Liver (tissue), 3 donors: ENCODE measurements at regions not wholly inside any gene's neighbourhood (a gene's known extent, or its start where the extent isn't known, plus 50 kb on each side); places are given as distances from the start of the nearest gene placed in this dataset.

ENCODE experiments used
- ATF3 ChIP-seq: IDR thresholded peaks from 2 replicates; pipeline ENCODE4 v1.6.1; 2016; ENCODE audit warnings: antibody characterized with exemption
- RAD21 ChIP-seq, 2 donors: IDR thresholded peaks; 2 replicates each; pipeline ENCODE4 v1.6.1; 2016; ENCODE audit warnings: antibody characterized with exemption in 2 of 2, mild to moderate bottlenecking in 2 of 2
- REST ChIP-seq: IDR thresholded peaks from 2 replicates; pipeline ENCODE4 v1.6.1; 2016; ENCODE audit warnings: antibody characterized with exemption, mild to moderate bottlenecking
- SP1 ChIP-seq: IDR thresholded peaks from 2 replicates; pipeline ENCODE4 v1.6.1; 2018; ENCODE audit warnings: antibody characterized with exemption, mild to moderate bottlenecking
- TAF1 ChIP-seq: conservative IDR thresholded peaks from 2 replicates; pipeline ENCODE4 v1.6.1; 2016; ENCODE audit warnings: antibody characterized with exemption, mild to moderate bottlenecking
- YY1 ChIP-seq: IDR thresholded peaks from 2 replicates; pipeline ENCODE4 v1.6.1; 2016; ENCODE audit warnings: antibody characterized with exemption, mild to moderate bottlenecking
- TF ChIP-seq, protein P1 (sequence below): fragments of 150-350 bp; IDR thresholded peaks from 2 replicates; pipeline ENCODE4 v1.5.1; 2017; ENCODE audit warnings: improper control_type of control experiment, low read depth, low read length; ENCODE audit not compliant: missing input control
- donor health status: healthy.
- donor health status: healthy.

DNA sequence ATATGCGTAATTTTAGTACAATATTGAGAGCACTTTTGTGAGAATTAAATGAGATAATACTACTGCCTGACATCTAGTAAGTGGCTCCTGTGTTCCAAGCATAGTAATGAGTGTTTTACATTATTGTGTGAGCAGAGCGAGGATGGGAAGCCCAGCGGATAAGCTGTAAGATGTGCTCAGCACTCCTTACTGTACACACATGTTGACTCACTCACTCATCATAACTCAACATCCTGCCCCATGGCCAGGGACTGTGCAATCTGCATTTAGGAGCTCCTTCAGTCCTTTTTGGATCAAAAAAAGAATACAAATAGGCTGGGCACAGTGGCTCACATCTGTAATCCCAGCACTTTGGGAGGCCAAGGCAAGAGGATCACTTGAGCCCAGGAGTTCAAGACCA lies 72.9 kb upstream of the NEBL start:
- TF ChIP-seq SP1 (no peak), TAF1 (no peak), RAD21 (IDR thresholded peaks at IDR 0.05) (no peak), ATF3 (no peak), REST (no peak), YY1 (no peak)
- TF ChIP-seq, protein P1, sequence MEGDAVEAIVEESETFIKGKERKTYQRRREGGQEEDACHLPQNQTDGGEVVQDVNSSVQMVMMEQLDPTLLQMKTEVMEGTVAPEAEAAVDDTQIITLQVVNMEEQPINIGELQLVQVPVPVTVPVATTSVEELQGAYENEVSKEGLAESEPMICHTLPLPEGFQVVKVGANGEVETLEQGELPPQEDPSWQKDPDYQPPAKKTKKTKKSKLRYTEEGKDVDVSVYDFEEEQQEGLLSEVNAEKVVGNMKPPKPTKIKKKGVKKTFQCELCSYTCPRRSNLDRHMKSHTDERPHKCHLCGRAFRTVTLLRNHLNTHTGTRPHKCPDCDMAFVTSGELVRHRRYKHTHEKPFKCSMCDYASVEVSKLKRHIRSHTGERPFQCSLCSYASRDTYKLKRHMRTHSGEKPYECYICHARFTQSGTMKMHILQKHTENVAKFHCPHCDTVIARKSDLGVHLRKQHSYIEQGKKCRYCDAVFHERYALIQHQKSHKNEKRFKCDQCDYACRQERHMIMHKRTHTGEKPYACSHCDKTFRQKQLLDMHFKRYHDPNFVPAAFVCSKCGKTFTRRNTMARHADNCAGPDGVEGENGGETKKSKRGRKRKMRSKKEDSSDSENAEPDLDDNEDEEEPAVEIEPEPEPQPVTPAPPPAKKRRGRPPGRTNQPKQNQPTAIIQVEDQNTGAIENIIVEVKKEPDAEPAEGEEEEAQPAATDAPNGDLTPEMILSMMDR: no peak
